Effector memory CD8-positive, alpha-beta T cell (primary cell): ENCODE measurements at regions not wholly inside any gene's neighbourhood (a gene's known extent, or its start where the extent isn't known, plus 50 kb on each side); places are given as distances from the start of the nearest gene placed in this dataset.
"Not testable (repeated sequence)": the region's sequence is repeated elsewhere in the genome, so short reads cannot be mapped to it uniquely, and the experiment has no call there.

ENCODE experiments used
- ATAC-seq: fragments of 150-1000 bp; cut with Tn5 transposase; replicated peaks from 2 replicates; pipeline ENCODE4 v1.10.0; 2021; ENCODE audit warnings: mild to moderate bottlenecking, moderate library complexity
- DNase-seq, 3 experiments: peaks; one replicate each; pipeline ENCODE4 v3.0.0; 2021
- H3K27ac Mint-ChIP-seq, 2 donors: one replicate each; pipeline ENCODE4 v1.8.0; 2022; ENCODE audit warnings: mild to moderate bottlenecking in 2 of 2, mixed read lengths in 2 of 2, moderate library complexity in 2 of 2
- H3K27me3 Mint-ChIP-seq, 2 donors: one replicate each; pipeline ENCODE4 v1.8.0; 2022; ENCODE audit warnings: mixed read lengths in 2 of 2
- H3K36me3 Mint-ChIP-seq: one replicate; pipeline ENCODE4 v1.8.0; 2022; ENCODE audit warnings: mild to moderate bottlenecking, moderate library complexity, mixed read lengths; ENCODE audit not compliant: insufficient read depth
- H3K4me1 Mint-ChIP-seq, 2 donors: one replicate each; pipeline ENCODE4 v1.8.0; 2022; ENCODE audit warnings: low read depth in 2 of 2, mixed read lengths in 2 of 2
- H3K4me3 Mint-ChIP-seq, 2 donors: one replicate each; pipeline ENCODE4 v1.8.0; 2022; ENCODE audit warnings: mild to moderate bottlenecking in 2 of 2, mixed read lengths in 2 of 2, moderate library complexity in 2 of 2
- H3K9me3 Mint-ChIP-seq, 2 donors: one replicate each; pipeline ENCODE4 v1.8.0; 2022; ENCODE audit warnings: mixed read lengths in 2 of 2

- ATAC-seq: peak; percentile 61
- H3K9me3 Mint-ChIP-seq, DNase-seq, H3K36me3 Mint-ChIP-seq, H3K4me1 Mint-ChIP-seq, H3K27me3 Mint-ChIP-seq, H3K27ac Mint-ChIP-seq, H3K4me3 Mint-ChIP-seq: not testable (repeated sequence)
Observed at GRCh38 chr15:21656114-21656746, 215.9 kb upstream of the POTEB3 start.

GRCh38 chr15:21653707-21654106 lies 213.4 kb upstream of the POTEB3 start:
- not testable (repeated sequence) for ATAC-seq, H3K36me3 Mint-ChIP-seq, DNase-seq, H3K9me3 Mint-ChIP-seq, H3K4me3 Mint-ChIP-seq, H3K27me3 Mint-ChIP-seq, H3K27ac Mint-ChIP-seq, H3K4me1 Mint-ChIP-seq

- not testable (repeated sequence) for DNase-seq, H3K27me3 Mint-ChIP-seq, H3K36me3 Mint-ChIP-seq, H3K4me3 Mint-ChIP-seq, H3K27ac Mint-ChIP-seq, ATAC-seq, H3K4me1 Mint-ChIP-seq, H3K9me3 Mint-ChIP-seq
Observed at GRCh38 chr15:21638770-21639169, 198.5 kb upstream of the POTEB3 start.

- not testable (repeated sequence) for H3K27ac Mint-ChIP-seq, ATAC-seq, H3K4me3 Mint-ChIP-seq, DNase-seq, H3K4me1 Mint-ChIP-seq, H3K9me3 Mint-ChIP-seq, H3K36me3 Mint-ChIP-seq, H3K27me3 Mint-ChIP-seq
Observed at GRCh38 chr15:21626694-21627093, 186.4 kb upstream of the POTEB3 start.

- not testable (repeated sequence) for H3K36me3 Mint-ChIP-seq, DNase-seq, H3K27ac Mint-ChIP-seq, H3K27me3 Mint-ChIP-seq, H3K9me3 Mint-ChIP-seq, H3K4me3 Mint-ChIP-seq, H3K4me1 Mint-ChIP-seq
- peak; percentile 27 for ATAC-seq
Observed at GRCh38 chr15:21609223-21609622, 168.9 kb upstream of the POTEB3 start.

GRCh38 chr15:21565426-21565825 lies 125.1 kb upstream of the POTEB3 start:
- DNase-seq, H3K27ac Mint-ChIP-seq, H3K4me3 Mint-ChIP-seq, H3K27me3 Mint-ChIP-seq, H3K36me3 Mint-ChIP-seq, H3K9me3 Mint-ChIP-seq, H3K4me1 Mint-ChIP-seq, ATAC-seq: not testable (repeated sequence)

- not testable (repeated sequence) for H3K27ac Mint-ChIP-seq, H3K4me1 Mint-ChIP-seq, H3K36me3 Mint-ChIP-seq, H3K27me3 Mint-ChIP-seq, H3K9me3 Mint-ChIP-seq, DNase-seq, H3K4me3 Mint-ChIP-seq
- peak; percentile 81 for ATAC-seq
Observed at GRCh38 chr15:21551809-21552208, 111.5 kb upstream of the POTEB3 start.

GRCh38 chr15:21546182-21546903 lies 106.0 kb upstream of the POTEB3 start:
- H3K4me3 Mint-ChIP-seq, DNase-seq, H3K36me3 Mint-ChIP-seq, H3K27me3 Mint-ChIP-seq, ATAC-seq, H3K9me3 Mint-ChIP-seq, H3K4me1 Mint-ChIP-seq, H3K27ac Mint-ChIP-seq: not testable (repeated sequence)

- not testable (repeated sequence) for H3K9me3 Mint-ChIP-seq, H3K4me1 Mint-ChIP-seq, H3K27ac Mint-ChIP-seq, ATAC-seq, DNase-seq, H3K36me3 Mint-ChIP-seq, H3K4me3 Mint-ChIP-seq
- peaks cover 6 to 17% of the 10 kb centered on the region in 2 donors for H3K27me3 Mint-ChIP-seq
Observed at GRCh38 chr15:21532785-21533184, 92.5 kb upstream of the POTEB3 start.

- not testable (repeated sequence) for DNase-seq, H3K4me3 Mint-ChIP-seq, ATAC-seq, H3K36me3 Mint-ChIP-seq, H3K27me3 Mint-ChIP-seq, H3K27ac Mint-ChIP-seq, H3K4me1 Mint-ChIP-seq, H3K9me3 Mint-ChIP-seq
Observed at GRCh38 chr15:21516248-21516647, 75.9 kb upstream of the POTEB3 start.

GRCh38 chr15:21515296-21515695 lies 75.0 kb upstream of the POTEB3 start:
- not testable (repeated sequence) for H3K4me3 Mint-ChIP-seq, H3K36me3 Mint-ChIP-seq, DNase-seq, H3K27me3 Mint-ChIP-seq, H3K27ac Mint-ChIP-seq, H3K9me3 Mint-ChIP-seq, ATAC-seq, H3K4me1 Mint-ChIP-seq

- H3K27ac Mint-ChIP-seq, H3K36me3 Mint-ChIP-seq, H3K27me3 Mint-ChIP-seq, DNase-seq, H3K4me1 Mint-ChIP-seq, H3K4me3 Mint-ChIP-seq, ATAC-seq, H3K9me3 Mint-ChIP-seq: not testable (repeated sequence)
Observed at GRCh38 chr15:21503021-21503420, 62.7 kb upstream of the POTEB3 start.
